Lower lobe of right lung (tissue), 2 donors: ENCODE measurements at regions not wholly inside any gene's neighbourhood (a gene's known extent, or its start where the extent isn't known, plus 50 kb on each side); places are given as distances from the start of the nearest gene placed in this dataset.

Source experiments
- ATAC-seq, 2 donors: fragments of 200-7000 bp; cut with Tn5 transposase; one replicate each; pipeline ENCODE4 v1.9.1; 2020 to 2022; ENCODE audit warnings: mild to moderate bottlenecking in 2 of 2, moderate library complexity in 2 of 2
- DNase-seq: peaks from one replicate; pipeline ENCODE4 v3.0.0-alpha.2; 2020
- H3K27ac ChIP-seq: fragments of 200-600 bp; one replicate; pipeline ENCODE4 v1.8.0; 2022
- H3K27me3 ChIP-seq: fragments of 200-600 bp; one replicate; pipeline ENCODE4 v1.8.0; 2022; ENCODE audit warnings: low read depth
- H3K36me3 ChIP-seq: fragments of 200-600 bp; one replicate; pipeline ENCODE4 v1.8.0; 2022; ENCODE audit warnings: mild to moderate bottlenecking
- H3K4me1 ChIP-seq: fragments of 200-600 bp; one replicate; pipeline ENCODE4 v1.8.0; 2022
- H3K4me3 ChIP-seq: fragments of 200-600 bp; one replicate; pipeline ENCODE4 v1.8.0; 2022; ENCODE audit warnings: mild to moderate bottlenecking
- H3K9me3 ChIP-seq: fragments of 200-600 bp; one replicate; pipeline ENCODE4 v1.8.0; 2022
- intact Hi-C: fragments of 100-400 bp; cut with DNase I; formaldehyde crosslinking; loops from one replicate; pipeline ENCODE4 v1.11.0; 2022
- TF ChIP-seq, protein P1 (sequence below): fragments of 200-600 bp; IDR thresholded peaks from one replicate; pipeline ENCODE4 v1.8.0; 2022; ENCODE audit warnings: antibody characterized with exemption, mild to moderate bottlenecking
- donor health status: DM: no; HTN: yes; CAD: no; lungs with severe emphysema.

DNA sequence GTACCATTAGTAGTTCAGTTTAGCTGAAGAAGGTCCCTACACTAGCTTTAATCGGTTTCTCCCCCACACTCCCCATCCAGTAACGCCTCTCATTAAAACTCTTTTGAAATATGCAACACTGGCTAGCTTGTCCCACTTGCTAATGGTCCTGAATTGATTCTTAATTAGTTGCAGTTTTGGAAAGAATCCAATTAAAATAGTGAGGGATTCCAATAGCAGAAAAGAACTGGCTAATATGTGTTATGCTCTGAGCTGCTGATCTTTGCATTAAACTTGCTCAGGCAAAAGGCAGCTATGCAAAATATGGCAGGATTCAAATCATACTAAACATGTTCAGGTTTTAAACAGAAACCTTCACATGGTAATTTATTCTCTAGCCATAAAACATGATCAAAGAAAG lies 252.5 kb upstream of the HNRNPA3 start:
- intact Hi-C loops = no loop called here
- H3K9me3 ChIP-seq = no peaks in the 10 kb centered on the region
- DNase-seq (no peak), ATAC-seq (no peak)
- H3K36me3 ChIP-seq = no peaks in the 10 kb centered on the region
- H3K4me3 ChIP-seq = no peak overlapping the region
- no peaks in the 10 kb centered on the region for H3K4me1 ChIP-seq
- H3K27me3 ChIP-seq = no peaks in the 10 kb centered on the region
- H3K27ac ChIP-seq = no peak overlapping the region
- TF ChIP-seq, protein P1, sequence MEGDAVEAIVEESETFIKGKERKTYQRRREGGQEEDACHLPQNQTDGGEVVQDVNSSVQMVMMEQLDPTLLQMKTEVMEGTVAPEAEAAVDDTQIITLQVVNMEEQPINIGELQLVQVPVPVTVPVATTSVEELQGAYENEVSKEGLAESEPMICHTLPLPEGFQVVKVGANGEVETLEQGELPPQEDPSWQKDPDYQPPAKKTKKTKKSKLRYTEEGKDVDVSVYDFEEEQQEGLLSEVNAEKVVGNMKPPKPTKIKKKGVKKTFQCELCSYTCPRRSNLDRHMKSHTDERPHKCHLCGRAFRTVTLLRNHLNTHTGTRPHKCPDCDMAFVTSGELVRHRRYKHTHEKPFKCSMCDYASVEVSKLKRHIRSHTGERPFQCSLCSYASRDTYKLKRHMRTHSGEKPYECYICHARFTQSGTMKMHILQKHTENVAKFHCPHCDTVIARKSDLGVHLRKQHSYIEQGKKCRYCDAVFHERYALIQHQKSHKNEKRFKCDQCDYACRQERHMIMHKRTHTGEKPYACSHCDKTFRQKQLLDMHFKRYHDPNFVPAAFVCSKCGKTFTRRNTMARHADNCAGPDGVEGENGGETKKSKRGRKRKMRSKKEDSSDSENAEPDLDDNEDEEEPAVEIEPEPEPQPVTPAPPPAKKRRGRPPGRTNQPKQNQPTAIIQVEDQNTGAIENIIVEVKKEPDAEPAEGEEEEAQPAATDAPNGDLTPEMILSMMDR = no peak

DNA sequence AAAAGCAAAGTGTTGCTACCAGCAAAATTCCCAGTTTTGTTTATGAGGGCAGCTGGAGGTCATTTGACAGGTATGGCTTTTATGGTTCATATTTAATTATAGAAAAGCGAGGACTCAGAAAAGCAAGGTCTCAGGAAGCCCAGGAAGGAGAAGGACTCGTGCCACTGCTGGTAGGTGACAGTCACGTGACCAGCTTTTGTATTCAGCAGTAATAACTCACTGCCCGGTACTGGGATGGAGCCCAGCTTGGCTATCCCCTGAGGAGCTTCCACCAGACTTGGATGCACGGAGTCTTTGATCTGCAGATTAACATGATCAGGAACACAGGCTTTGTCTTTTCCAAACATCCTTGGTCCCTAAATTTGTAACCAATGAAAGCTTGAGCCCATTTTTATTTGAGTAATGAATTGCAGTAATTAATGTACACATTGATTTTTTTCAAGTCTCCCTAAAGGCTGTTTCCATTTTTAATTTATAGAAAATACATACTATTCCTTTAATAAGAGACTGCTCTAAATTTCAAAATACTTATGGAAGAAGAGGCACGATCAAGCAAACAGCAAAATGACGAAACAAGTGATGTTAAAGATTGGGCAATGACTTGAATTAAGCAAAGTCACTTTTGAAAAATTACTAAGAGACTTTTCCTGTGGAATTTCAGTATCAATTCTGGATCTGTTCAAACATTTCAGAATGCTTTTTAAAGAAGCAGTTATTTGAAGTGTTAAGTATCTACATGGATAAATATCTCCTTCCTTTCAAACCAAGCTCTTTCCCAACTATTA lies 251.7 kb upstream of the HNRNPA3 start:
- Histone ChIP-seq H3K36me3 (no peaks in the 10 kb centered on the region), H3K27ac (no peak overlapping the region), H3K4me1 (no peaks in the 10 kb centered on the region), H3K27me3 (no peaks in the 10 kb centered on the region), H3K9me3 (no peaks in the 10 kb centered on the region), H3K4me3 (no peak overlapping the region)
- no peak for ATAC-seq
- intact Hi-C loops = no loop called here
- TF ChIP-seq, protein P1 = no peak
- no peak for DNase-seq

DNA sequence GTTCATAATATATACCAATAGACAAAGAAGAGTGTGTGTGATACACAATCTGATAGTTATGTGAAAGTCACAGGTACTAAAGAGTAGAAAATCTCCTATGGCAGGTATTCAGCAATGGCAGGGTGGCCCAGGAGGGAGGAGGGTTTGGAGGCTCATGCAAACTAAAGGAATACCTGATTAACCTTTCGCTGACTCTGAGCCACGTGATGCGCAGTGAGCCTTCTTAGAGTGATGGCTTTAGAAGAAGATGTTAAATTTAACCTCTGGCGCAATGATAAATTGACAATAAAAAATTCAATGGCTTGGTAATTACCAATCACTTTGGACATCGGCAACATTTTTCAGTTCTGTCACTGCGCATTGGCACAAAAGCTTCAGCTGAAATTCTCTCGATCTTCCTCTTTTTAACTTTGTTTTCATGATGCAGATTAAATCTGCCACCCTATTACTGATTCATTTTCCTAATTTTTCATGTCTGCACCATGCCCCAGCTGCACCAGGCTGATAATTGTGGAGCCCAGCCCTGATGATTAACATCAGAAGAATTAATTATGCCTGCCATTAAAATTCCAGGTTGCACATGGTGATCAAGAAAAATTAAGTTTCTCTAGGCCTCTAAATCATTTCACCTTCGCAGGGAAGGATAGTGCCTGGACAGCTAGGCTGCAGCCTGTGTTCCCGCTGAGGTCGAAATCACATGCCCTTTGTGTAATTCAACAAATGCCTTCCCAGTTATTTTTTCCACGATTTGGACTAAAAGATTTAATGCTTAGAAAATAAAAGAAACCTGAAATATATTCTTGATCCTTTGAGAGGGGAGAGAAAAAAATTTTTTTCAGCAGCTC lies 250.6 kb upstream of the HNRNPA3 start:
- Histone ChIP-seq H3K36me3 (no peaks in the 10 kb centered on the region), H3K27ac (no peak overlapping the region), H3K4me1 (no peaks in the 10 kb centered on the region), H3K27me3 (no peaks in the 10 kb centered on the region), H3K4me3 (no peak overlapping the region), H3K9me3 (no peaks in the 10 kb centered on the region)
- DNase-seq (no peak), ATAC-seq (no peak)
- TF ChIP-seq, protein P1 = no peak
- intact Hi-C loops = no loop called here

DNA sequence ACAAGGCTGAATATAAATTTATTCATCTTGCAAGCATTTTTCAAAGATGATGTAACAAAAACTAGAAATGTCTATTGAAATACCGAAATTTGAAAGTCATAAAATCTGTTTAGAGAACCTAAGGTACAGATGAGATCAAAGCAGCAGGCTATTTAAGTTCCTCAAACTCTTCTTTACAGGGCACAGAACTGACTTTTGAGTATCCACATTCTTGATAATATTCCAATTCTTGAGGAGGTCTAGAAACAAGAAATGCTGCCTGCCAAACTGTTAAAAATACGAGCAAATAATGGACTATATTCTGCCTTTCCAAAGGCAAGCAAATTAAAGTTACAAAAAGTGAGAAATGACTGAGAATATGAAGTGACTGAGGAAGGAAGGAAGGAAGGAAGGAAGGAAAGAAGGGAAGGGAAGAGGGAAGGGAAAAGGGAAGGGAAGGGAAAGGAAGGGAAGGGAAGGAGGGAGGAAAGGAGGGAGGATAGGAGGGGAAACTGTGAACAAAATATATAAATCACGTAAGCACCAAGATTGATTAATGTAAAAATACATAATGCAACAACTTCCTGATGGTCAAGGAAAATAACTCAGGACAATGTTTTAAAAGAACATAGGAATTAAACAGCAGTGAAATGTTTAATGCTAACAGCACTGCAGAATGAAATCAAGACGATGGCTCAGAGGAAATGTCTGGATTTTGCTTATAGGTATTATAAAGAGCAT lies 248.9 kb upstream of the HNRNPA3 start:
- TF ChIP-seq, protein P1 = no peak
- H3K36me3 ChIP-seq = no peaks in the 10 kb centered on the region
- no peaks in the 10 kb centered on the region for H3K27me3 ChIP-seq
- H3K9me3 ChIP-seq = no peaks in the 10 kb centered on the region
- no peak overlapping the region for H3K4me3 ChIP-seq
- ATAC-seq = no peak
- no peak for DNase-seq
- intact Hi-C loops = no loop called here
- no peaks in the 10 kb centered on the region for H3K4me1 ChIP-seq
- H3K27ac ChIP-seq = no peak overlapping the region

DNA sequence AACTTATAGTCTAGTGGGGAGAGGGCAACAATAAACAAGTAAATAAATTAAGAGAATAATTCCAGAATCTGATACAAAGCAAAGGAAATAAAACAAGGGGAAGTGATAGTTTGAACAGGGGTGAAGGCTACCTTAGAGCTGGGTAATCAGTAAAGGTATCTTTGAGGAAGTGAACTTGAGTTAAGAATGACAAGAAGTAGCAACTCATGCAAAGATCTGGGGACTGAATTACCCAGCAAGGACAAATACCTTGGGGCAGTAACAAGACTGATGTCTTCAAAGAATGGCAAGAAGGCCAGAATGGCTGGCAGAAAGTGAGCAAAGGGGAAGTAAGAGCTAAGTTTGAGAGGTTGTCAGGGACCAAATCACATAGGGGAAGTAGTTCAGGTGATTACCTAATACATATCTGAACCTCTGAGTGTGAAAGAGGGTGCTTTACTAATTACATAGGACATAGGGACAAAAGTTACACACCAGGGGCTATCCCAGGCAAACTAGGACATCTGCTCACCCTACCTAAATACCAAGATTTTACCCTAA lies 244.6 kb upstream of the HNRNPA3 start:
- no peak for DNase-seq
- intact Hi-C loops = no loop called here

More for the DNA sequence above, 244.6 kb upstream of the HNRNPA3 start:
- no peaks in the 10 kb centered on the region for H3K36me3 ChIP-seq
- H3K4me1 ChIP-seq = no peaks in the 10 kb centered on the region
- no peaks in the 10 kb centered on the region for H3K27me3 ChIP-seq
- no peak overlapping the region for H3K4me3 ChIP-seq
- no peaks in the 10 kb centered on the region for H3K9me3 ChIP-seq
- no peak for ATAC-seq
- TF ChIP-seq, protein P1 = no peak
- H3K27ac ChIP-seq = no peak overlapping the region
